SK-N-SH treated with all-trans-retinoic acid at 6 μM for 48 hours (cell line): ENCODE measurements at regions not wholly inside any gene's neighbourhood (a gene's known extent, or its start where the extent isn't known, plus 50 kb on each side); places are given as distances from the start of the nearest gene placed in this dataset.

ENCODE experiments used
- ATAC-seq: fragments of 200-7000 bp; cut with Tn5 transposase; 3 replicates; pipeline ENCODE4 v1.9.1; 2020; ENCODE audit warnings: mild to moderate bottlenecking, moderate library complexity
- ARNTL ChIP-seq: fragments of 450-650 bp; formaldehyde crosslinking; IDR thresholded peaks from 2 replicates; pipeline ENCODE4 v1.5.0; 2020; ENCODE audit warnings: low read depth, mild to moderate bottlenecking, moderate library complexity, borderline replicate concordance
- BACH2 ChIP-seq: fragments of 250-450 bp; sonication (Bioruptor Pico); IDR thresholded peaks from 2 replicates; pipeline ENCODE4 v1.9.0; 2021; ENCODE audit warnings: mild to moderate bottlenecking, borderline replicate concordance
- CREB5 ChIP-seq: fragments of 250-450 bp; sonication (Bioruptor Pico); IDR thresholded peaks from 2 replicates; pipeline ENCODE4 v1.5.1; 2020; ENCODE audit warnings: low read depth, mild to moderate bottlenecking, moderate library complexity
- CSDC2 ChIP-seq: fragments of 250-450 bp; sonication (Bioruptor Pico); IDR thresholded peaks from 2 replicates; pipeline ENCODE4 v1.5.0; 2020; ENCODE audit warnings: mild to moderate bottlenecking, moderate library complexity
- ESRRG ChIP-seq: fragments of 250-450 bp; sonication (Bioruptor Pico); IDR thresholded peaks from 2 replicates; pipeline ENCODE4 v1.6.1; 2021; ENCODE audit warnings: mild to moderate bottlenecking
- GLIS3 ChIP-seq: fragments of 250-450 bp; sonication (Bioruptor Pico); IDR thresholded peaks from 2 replicates; pipeline ENCODE4 v1.5.0; 2020; ENCODE audit warnings: mild to moderate bottlenecking, moderate library complexity
- ISL1 ChIP-seq: fragments of 250-450 bp; sonication (Bioruptor Pico); IDR thresholded peaks from 2 replicates; pipeline ENCODE4 v2.1.2; 2022; ENCODE audit warnings: mild to moderate bottlenecking, moderate library complexity
- OSR1 ChIP-seq: fragments of 250-450 bp; sonication (Bioruptor Pico); IDR thresholded peaks from 2 replicates; pipeline ENCODE4 v1.8.0; 2022; ENCODE audit warnings: moderate library complexity, mild to moderate bottlenecking, inconsistent platforms
- PATZ1 ChIP-seq: fragments of 250-450 bp; sonication (Bioruptor Pico); IDR thresholded peaks from 2 replicates; pipeline ENCODE4 v1.8.0; 2020; ENCODE audit warnings: mild to moderate bottlenecking, moderate library complexity, borderline replicate concordance
- POU6F1 ChIP-seq: fragments of 250-450 bp; sonication (Bioruptor Pico); IDR thresholded peaks from 2 replicates; pipeline ENCODE4 v1.8.0; 2021; ENCODE audit warnings: low read depth, mild to moderate bottlenecking, moderate library complexity, borderline replicate concordance
- PPARA ChIP-seq: fragments of 250-450 bp; sonication (Bioruptor Pico); IDR thresholded peaks from 2 replicates; pipeline ENCODE4 v1.5.0; 2020; ENCODE audit warnings: mild to moderate bottlenecking, borderline replicate concordance
- RARB ChIP-seq: fragments of 250-450 bp; sonication (Bioruptor Pico); IDR thresholded peaks from 2 replicates; pipeline ENCODE4 v1.8.0; 2021; ENCODE audit warnings: mild to moderate bottlenecking, moderate library complexity
- SNAI2 ChIP-seq: fragments of 250-450 bp; sonication (Bioruptor Pico); IDR thresholded peaks from 2 replicates; pipeline ENCODE4 v1.5.0; 2020; ENCODE audit warnings: mild to moderate bottlenecking, moderate library complexity
- TCF4 ChIP-seq: fragments of 250-450 bp; sonication (Bioruptor Pico); IDR thresholded peaks from 2 replicates; pipeline ENCODE4 v1.8.0; 2021; ENCODE audit warnings: mild to moderate bottlenecking, moderate library complexity, borderline replicate concordance
- TOX ChIP-seq: fragments of 250-450 bp; sonication (Bioruptor Pico); IDR thresholded peaks from 2 replicates; pipeline ENCODE4 v1.8.0; 2021; ENCODE audit warnings: mild to moderate bottlenecking, moderate library complexity, borderline replicate concordance
- TSHZ2 ChIP-seq: fragments of 250-450 bp; sonication (Bioruptor Pico); IDR thresholded peaks from 2 replicates; pipeline ENCODE4 v1.5.0; 2020; ENCODE audit warnings: mild to moderate bottlenecking, moderate library complexity
- ZFP3 ChIP-seq: fragments of 250-450 bp; sonication (Bioruptor Pico); IDR thresholded peaks from 2 replicates; pipeline ENCODE4 v1.5.0; 2020; ENCODE audit warnings: mild to moderate bottlenecking, moderate library complexity
- ZFP30 ChIP-seq: fragments of 450-650 bp; formaldehyde crosslinking; IDR thresholded peaks from 2 replicates; pipeline ENCODE4 v1.5.0; 2022; ENCODE audit warnings: mild to moderate bottlenecking, moderate library complexity
- ZNF565 ChIP-seq: fragments of 450-650 bp; formaldehyde crosslinking; conservative IDR thresholded peaks from 2 replicates; pipeline ENCODE4 v1.5.0; 2020; ENCODE audit warnings: low read depth, mild to moderate bottlenecking, moderate library complexity
- ZNF70 ChIP-seq: fragments of 450-650 bp; formaldehyde crosslinking; IDR thresholded peaks from 2 replicates; pipeline ENCODE4 v1.5.0; 2020; ENCODE audit warnings: mild to moderate bottlenecking, moderate library complexity
- ZNF8 ChIP-seq: fragments of 450-650 bp; formaldehyde crosslinking; IDR thresholded peaks from 2 replicates; pipeline ENCODE4 v1.5.0; 2020; ENCODE audit warnings: mild to moderate bottlenecking, moderate library complexity

- no peak for TF ChIP-seq ARNTL
- TF ChIP-seq OSR1 (CRISPR knock-in tag) = no peak
- no peak for TF ChIP-seq POU6F1 (CRISPR knock-in tag)
- no peak for ATAC-seq
Measured at GRCh38 chr20:18978311-18978710, 164.7 kb downstream of the SCP2D1 start.

- ATAC-seq = no peak
- TF ChIP-seq GLIS3 (CRISPR knock-in tag) = no peak
Measured at GRCh38 chr20:18979132-18979531, 165.5 kb downstream of the SCP2D1 start.

GRCh38 chr20:18981962-18982539 lies 168.5 kb downstream of the SCP2D1 start:
- no peak for ATAC-seq
- TF ChIP-seq TOX (CRISPR knock-in tag) (no peak), PPARA (CRISPR knock-in tag) (no peak), SNAI2 (CRISPR knock-in tag) (no peak), RARB (CRISPR knock-in tag) (no peak), ZFP30 (CRISPR knock-in tag) (no peak), BACH2 (CRISPR knock-in tag) (no peak), ESRRG (CRISPR knock-in tag) (no peak), POU6F1 (CRISPR knock-in tag) (no peak), CSDC2 (CRISPR knock-in tag) (no peak), CREB5 (no peak), TSHZ2 (CRISPR knock-in tag) (no peak), ZFP3 (CRISPR knock-in tag) (no peak), OSR1 (CRISPR knock-in tag) (no peak), PATZ1 (no peak), ARNTL (no peak)

GRCh38 chr20:18983796-18984195 lies 170.2 kb downstream of the SCP2D1 start:
- ATAC-seq = no peak
- TF ChIP-seq ISL1 = no peak
- no peak for TF ChIP-seq ARNTL
- TF ChIP-seq GLIS3 (CRISPR knock-in tag) = no peak
- no peak for TF ChIP-seq PATZ1
- TF ChIP-seq CSDC2 (CRISPR knock-in tag) = no peak
- TF ChIP-seq ZNF8 (CRISPR knock-in tag) = no peak
- no peak for TF ChIP-seq PPARA (CRISPR knock-in tag)
- TF ChIP-seq ZNF565 (CRISPR knock-in tag) = no peak
- no peak for TF ChIP-seq ZNF70 (CRISPR knock-in tag)
- TF ChIP-seq TCF4 (CRISPR knock-in tag) = no peak
- no peak for TF ChIP-seq SNAI2 (CRISPR knock-in tag)
- TF ChIP-seq TSHZ2 (CRISPR knock-in tag) = no peak
- no peak for TF ChIP-seq RARB (CRISPR knock-in tag)
- no peak for TF ChIP-seq ZFP3 (CRISPR knock-in tag)
- TF ChIP-seq ESRRG (CRISPR knock-in tag) = no peak
- no peak for TF ChIP-seq BACH2 (CRISPR knock-in tag)
